ENCODE measurements at regions not wholly inside any gene's neighbourhood (a gene's known extent, or its start where the extent isn't known, plus 50 kb on each side); places are given as distances from the start of the nearest gene placed in this dataset.
"Not testable (repeated sequence)": the region's sequence is repeated elsewhere in the genome, so short reads cannot be mapped to it uniquely, and the experiment has no call there.

DNA sequence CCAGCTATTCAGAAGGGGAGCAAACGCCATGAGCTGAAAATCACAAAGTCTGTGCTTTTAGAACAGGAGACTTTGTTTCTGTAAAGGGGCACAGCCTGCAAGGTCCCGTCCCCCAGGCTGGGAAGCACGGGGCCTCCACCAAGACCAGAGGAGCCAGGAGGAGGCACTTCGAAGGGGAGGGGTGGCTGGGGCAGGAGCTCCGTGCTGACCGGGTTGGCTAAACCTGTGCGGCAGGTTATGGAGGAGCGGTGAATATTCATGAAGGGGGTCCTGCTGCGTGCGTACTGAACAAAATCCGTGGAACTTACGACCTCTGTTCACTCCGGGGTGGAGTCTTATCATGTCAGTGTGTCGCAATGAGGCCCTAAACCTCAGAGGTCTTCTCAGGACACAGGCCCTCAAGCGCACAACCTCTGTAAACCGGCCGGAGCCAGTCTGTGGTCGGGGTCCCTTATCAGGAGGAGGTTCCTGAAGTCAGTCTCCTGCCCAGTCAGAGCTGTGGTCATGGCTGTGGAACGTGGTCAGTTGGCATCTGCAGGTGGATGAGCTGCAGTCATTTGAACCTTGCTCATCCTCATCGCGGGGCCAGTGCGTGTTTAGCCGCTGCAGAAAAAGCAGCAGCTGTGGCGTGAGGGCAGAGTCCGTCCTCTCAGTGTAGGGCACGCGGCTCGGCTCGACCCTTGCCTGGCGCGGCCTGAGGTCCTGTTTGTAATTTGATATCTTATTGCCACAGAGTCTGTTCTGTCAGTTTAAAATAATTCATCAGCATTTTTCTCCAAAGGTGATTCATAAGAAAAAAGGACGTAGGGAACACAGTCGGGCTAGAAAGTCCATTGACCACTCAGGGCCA is 5507.7 kb upstream of the TPTE start:
- DNase-seq; in situ Hi-C loops (cut with HindIII; ENCODE audit: low pct_ligation_motif_present, low pct_unique_long_range_greater_than_20kb, low sequenced_read_pairs): not testable (repeated sequence)

DNA sequence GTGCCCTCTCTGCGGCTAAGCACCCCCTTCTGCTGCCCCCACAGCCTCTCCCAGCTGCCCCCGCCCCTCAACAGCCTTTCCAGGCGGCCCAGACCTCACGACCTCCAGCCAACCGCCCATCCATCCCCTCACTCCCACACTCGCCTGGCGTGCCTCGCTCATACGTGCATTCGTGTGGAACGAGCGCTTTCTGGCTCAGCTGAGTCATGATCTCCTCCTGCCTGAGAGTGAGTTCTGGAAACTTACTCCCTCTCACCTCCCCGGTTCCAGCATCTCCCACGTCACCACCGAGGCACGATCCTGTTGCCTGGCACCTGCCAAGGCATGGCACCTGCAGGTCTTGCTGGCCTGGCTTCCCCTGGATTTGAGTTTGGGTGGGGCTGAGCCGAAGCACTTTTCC is 5506.2 kb upstream of the TPTE start:
- in situ Hi-C loops (cut with HindIII; ENCODE audit: low pct_ligation_motif_present, low pct_unique_long_range_greater_than_20kb, low sequenced_read_pairs), result not testable (repeated sequence)

DNA sequence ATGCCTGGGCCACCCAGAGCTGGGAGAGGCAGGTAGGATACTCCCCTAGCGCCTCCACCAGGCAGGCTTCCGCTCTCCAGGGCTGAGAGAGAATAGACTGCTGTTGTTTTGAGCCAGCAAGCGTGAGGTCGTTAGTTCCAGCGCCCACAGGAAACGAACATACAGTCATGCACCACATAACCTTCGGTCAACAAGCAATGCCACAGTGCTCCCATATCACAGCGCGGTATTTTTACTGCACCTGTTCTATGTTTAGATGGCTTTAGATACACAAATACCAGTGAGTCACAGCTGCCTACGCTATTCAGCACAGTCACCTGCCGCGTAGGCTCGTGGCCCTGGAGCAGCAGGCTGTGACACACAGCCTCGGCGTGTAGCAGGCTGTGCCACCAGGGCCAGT is 5502.3 kb upstream of the TPTE start:
- DNase-seq; in situ Hi-C loops (cut with HindIII; ENCODE audit: low pct_ligation_motif_present, low pct_unique_long_range_greater_than_20kb, low sequenced_read_pairs): not testable (repeated sequence)

More for the DNA sequence above, 5506.2 kb upstream of the TPTE start:
- DNase-seq, result not testable (repeated sequence)

DNA sequence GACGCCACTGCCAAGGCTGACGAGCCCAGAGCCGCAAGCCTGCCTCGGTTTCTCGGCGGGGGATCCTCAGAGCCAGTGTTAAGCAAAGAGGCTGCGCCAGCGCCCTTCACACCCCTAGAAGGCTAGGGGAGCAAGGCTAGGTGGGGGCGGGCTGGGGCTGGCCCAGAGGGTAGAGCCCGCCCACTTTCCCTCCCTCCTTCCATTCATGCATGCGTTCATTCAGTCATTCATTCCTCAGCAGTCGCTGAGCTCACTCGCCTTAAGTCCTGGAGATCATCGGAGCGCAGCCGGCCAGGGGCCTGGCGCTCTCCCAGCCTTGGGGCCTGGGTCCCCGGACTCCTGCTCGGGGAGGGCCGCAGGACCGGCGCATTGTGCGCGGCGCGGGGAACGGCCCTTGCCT is 5499.6 kb upstream of the TPTE start:
- DNase-seq; in situ Hi-C loops (cut with HindIII; ENCODE audit: low pct_ligation_motif_present, low pct_unique_long_range_greater_than_20kb, low sequenced_read_pairs): not testable (repeated sequence)

DNA sequence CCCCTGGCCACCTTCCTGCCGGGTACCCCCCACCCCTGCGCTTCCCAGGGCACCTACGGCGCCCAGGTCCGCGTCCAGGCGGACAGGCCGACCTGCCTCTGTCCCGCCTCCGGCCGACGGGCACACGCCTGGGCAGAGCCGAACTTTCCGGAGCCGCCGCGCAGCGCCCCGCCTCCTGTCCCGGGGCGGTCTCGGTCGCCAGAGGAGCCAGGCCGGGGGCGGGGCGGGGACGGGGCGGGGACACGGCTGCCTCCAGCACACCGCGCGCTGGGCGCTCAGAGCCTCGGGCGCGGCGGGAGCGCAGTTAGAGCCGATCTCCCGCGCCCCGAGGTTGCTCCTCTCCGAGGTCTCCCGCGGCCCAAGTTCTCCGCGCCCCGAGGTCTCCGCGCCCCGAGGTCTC is 5499.1 kb upstream of the TPTE start:
- DNase-seq; in situ Hi-C loops (cut with HindIII; ENCODE audit: low pct_ligation_motif_present, low pct_unique_long_range_greater_than_20kb, low sequenced_read_pairs): not testable (repeated sequence)

DNA sequence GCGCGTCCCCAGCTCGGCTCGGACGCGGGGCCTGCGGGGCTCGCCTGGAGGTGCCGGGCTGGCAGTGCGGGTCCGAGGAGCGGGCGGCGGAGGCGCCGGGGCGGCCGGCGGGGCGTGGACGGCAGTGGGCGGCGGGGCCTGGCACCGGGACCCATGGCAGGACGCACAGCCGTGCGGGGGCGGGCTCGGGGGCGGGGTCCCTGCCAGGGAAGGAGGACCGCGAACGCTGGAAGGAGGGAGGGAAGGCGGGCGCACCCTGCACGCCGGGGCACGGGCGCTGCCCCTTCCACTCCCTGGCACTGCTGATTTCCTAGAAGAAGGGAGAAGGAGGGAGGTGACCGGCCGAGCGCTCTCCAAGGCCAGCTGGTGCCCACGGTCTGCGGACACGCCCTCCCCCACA is 5498.6 kb upstream of the TPTE start:
- in situ Hi-C loops (cut with HindIII; ENCODE audit: low pct_ligation_motif_present, low pct_unique_long_range_greater_than_20kb, low sequenced_read_pairs); DNase-seq: not testable (repeated sequence)

DNA sequence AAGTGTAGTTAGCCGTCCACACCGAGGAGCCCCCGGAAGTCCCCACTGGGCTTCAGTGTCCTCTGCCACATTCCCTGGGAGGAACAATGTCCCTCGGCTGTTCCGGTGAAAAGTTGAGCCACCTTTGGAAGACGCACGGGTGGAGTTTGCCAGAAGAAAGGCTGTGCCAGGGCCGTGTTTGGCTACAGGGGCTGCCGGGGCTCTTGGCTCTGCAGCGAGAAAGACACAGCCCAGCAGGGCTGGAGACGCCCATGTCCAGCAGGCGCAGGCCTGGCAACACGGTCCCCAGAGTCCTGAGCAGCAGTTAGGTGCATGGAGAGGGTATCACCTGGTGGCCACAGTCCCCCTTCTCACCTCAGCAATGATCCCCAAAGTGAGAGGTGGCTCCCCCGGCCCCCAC is 5486.2 kb upstream of the TPTE start:
- in situ Hi-C loops (cut with HindIII; ENCODE audit: low pct_ligation_motif_present, low pct_unique_long_range_greater_than_20kb, low sequenced_read_pairs), result not testable (repeated sequence)

DNA sequence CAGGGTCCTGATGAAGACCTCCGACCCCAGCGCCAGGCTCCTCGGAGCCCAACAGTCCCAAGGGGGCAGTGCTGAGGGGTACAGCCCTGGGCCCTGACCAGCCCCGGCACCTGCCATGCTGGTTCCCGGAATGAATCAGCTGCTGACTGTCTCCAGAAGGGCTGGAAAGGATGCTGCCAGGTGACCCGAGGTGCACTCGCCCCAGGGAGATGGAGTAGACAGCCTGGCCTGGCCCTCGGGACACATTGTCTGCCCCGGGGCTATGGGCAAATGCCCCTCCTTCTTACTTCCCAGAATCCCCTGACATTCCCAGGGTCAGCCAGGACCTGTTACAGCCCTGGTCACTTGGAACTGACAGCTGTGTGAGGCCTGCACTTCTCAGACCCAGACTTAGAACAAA is 5485.8 kb upstream of the TPTE start:
- in situ Hi-C loops (cut with HindIII; ENCODE audit: low pct_ligation_motif_present, low pct_unique_long_range_greater_than_20kb, low sequenced_read_pairs); DNase-seq: not testable (repeated sequence)

More for the DNA sequence above, 5486.2 kb upstream of the TPTE start:
- DNase-seq, result not testable (repeated sequence)

DNA sequence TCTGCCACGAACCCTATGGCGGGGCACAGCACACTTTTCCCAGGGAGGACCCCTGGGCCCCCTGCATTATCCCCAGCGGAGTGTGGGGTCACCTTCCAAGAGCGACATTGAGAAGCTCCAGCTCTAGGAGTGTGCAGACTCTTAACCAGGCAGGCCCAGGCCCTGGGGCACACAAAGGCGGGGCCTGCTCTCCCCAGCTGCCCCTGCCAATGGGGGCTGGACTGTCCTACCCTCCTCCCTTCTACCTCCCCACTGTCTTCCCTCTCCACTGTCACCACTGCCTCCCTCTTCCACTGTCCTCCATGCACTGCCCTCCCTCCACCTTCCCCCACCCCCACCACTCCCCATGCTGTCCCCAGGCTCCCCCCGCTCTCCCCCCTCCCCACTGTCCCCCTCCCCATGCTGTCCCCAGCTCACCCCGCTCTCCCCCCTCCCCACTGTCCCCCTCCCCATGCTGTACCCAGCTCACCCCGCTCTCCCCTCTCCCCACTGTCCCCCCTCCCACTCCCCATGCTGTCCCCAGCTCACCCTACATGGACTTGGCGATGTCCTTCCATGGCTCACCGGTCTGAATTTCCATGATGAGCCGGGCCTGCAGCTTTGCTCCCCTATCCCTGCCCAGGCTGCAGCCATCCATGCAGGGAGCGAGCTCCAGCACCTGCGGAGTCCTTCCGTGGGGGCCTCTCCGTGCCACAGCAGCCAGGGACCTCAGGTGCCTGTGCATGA is 5483.6 kb upstream of the TPTE start:
- in situ Hi-C loops (cut with HindIII; ENCODE audit: low pct_ligation_motif_present, low pct_unique_long_range_greater_than_20kb, low sequenced_read_pairs); DNase-seq: not testable (repeated sequence)

DNA sequence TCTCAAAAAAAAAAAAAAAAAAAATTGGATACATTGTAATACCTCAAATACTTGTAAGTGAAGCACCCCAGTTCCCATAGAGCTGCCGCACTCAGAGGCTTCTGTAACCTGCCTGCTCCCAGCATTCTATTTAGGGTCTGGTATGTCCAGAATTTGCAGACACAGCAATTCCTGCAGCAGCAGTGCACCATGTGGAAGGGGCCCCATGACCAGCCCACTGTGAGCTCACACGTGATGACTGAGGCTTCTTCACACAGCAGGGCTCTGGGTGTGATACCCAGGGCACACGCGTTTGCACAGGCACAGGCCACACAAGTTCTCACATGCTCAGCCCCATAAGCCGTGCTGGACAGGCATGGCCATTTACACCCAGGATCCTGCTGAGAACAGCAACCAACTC is 5481.5 kb upstream of the TPTE start:
- in situ Hi-C loops (cut with HindIII; ENCODE audit: low pct_ligation_motif_present, low pct_unique_long_range_greater_than_20kb, low sequenced_read_pairs), result not testable (repeated sequence)

DNA sequence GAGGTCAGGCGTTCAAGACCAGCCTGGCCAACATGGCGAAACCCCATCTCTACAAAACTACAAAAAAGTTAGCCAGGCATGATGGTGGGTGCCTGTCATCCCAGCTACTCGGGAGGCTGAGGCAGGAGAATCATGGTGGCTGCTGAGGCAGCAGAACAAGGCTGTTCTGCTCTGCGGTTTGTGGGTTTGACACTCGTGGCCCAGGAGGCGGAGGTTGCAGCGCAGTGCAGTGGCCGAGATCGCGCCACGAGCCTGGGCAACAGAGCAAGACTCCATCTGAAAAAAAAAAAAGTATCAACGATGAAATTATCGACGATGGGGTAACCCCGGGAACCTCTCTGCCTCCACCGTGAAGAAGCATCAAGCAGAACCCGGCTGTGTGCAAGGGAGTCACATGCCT is 5478.8 kb upstream of the TPTE start:
- in situ Hi-C loops (cut with HindIII; ENCODE audit: low pct_ligation_motif_present, low pct_unique_long_range_greater_than_20kb, low sequenced_read_pairs); DNase-seq: not testable (repeated sequence)

More for the DNA sequence above, 5481.5 kb upstream of the TPTE start:
- not testable (repeated sequence) for DNase-seq

DNA sequence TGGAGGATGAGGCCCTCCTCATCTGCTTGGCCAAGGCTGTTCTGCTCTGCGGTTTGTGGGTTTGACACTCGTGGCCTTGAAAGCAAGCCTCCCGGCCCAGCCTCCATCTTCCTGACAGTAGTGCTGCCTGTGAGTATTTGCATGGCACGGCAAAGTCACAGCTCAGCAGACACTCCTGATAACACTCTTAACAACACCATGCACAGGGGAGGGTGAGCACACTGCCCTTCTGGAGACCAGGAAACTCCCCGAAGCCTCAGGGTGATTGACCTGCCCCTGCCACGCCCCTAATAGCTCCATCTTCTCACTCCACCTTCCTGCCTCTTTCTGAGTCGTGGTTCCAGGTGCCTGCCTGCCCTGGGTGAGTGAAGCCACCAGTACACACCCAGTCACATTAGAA is 5476.6 kb upstream of the TPTE start:
- in situ Hi-C loops (cut with HindIII; ENCODE audit: low pct_ligation_motif_present, low pct_unique_long_range_greater_than_20kb, low sequenced_read_pairs); DNase-seq: not testable (repeated sequence)

DNA sequence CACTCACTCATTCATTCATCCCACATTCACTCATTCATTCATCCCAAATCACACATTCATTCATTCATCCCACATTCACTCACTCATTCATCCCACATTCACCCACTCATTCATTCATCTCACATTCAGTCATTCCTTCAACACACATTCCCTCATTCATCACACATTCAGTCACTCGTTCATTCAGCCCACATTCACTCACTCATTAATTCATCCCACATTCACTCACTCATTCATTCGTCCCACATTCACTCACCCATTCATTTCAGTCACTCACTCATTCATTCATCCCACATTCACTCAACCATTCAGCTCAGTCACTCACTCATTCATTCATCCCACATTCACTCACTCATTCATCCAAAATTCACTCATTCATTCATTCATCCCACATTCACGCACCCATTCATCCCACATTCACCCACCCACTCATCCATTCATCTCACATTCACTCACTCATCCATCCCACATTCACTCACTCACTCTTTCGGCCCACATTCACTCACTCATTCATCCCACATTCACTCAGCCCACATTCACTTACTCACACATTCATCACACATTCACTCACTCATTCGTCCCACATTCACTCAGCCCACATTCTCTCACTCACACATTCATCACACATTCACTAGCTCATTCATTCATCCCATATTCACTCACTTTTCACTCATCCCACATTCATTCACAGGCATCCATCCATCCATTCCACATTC is 5469.9 kb upstream of the TPTE start:
- DNase-seq; in situ Hi-C loops (cut with HindIII; ENCODE audit: low pct_ligation_motif_present, low pct_unique_long_range_greater_than_20kb, low sequenced_read_pairs): not testable (repeated sequence)

DNA sequence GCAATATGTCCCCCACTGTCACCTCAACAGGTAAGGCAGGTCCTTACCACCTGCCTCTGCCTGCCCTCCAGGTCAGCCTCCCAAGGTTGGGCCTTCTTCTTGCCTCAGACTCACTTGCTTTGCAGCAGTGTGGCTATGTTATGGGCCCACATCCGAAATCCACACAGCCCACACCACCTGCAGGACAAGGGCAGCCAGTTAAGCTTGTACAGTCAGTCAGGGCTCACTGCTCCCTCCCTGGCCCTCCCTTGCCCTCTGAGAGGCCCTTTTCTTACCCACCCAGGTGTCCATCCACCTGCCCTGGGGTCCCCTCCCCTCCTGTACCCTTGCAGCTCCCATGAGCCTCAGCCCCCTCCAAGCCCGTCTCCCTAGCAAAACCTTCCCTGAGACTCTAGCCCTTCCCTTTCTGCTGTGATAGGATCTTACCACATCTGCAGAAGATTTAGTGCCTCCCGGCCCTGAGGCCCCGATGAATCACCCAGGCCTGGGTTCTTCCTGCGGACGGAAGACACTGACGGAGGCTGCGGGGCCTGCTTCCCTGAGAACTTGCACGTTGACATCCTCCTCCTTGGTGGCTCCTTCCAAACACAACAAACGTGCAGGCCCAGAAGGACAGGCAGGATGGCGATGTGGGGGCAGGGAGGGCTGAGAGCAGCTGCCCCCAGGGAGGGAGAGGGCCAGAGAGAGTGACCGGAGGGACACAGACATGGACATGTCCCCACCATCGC is 5466.2 kb upstream of the TPTE start:
- DNase-seq; in situ Hi-C loops (cut with HindIII; ENCODE audit: low pct_ligation_motif_present, low pct_unique_long_range_greater_than_20kb, low sequenced_read_pairs): not testable (repeated sequence)

DNA sequence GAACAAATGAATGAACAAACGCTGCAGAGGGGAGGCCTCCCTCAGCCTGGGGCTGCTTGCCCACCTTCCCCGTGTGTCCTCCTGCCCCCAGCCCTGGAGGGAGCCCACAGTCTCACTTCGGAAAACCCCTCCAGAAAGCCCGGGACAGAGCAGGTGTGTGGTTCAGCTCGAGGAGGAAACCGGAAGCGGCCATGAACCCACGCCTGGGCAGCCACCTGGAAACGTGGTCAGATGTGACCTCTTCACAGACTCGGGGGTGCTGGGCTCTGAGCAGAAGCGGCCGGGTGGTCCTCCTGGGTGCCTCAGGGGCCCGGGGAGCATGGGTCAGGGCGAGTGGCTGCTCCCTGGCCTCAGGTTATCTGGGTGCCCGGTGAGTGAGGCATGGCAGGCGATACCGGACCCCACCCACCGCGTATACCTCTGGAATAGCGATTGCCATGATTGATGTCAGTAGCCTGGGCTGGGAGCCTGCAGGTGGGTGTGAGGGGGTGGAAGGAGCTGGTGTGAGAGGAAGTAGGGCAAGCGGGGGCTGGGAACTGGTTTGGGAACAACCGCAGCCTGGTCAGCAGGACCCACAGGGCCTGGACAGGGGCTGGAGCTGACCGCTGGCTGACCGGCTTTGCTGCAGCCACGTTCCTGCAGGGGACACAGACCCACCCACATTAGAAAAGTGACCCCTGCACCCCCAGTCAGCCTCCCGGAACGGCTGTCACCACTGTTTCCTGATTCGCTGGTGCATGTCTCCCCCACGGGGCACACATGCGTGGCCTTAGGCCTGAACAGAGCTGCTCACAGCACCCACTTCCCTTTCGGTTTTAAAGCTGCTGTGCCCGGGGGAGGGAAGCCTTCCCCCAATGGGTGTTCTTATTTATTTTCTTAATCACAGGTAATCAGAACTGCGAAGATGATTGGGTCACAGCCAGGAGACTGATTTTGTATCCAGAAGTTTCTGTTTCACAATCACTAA is 5465.1 kb upstream of the TPTE start:
- in situ Hi-C loops (cut with HindIII; ENCODE audit: low pct_ligation_motif_present, low pct_unique_long_range_greater_than_20kb, low sequenced_read_pairs); DNase-seq: not testable (repeated sequence)

DNA sequence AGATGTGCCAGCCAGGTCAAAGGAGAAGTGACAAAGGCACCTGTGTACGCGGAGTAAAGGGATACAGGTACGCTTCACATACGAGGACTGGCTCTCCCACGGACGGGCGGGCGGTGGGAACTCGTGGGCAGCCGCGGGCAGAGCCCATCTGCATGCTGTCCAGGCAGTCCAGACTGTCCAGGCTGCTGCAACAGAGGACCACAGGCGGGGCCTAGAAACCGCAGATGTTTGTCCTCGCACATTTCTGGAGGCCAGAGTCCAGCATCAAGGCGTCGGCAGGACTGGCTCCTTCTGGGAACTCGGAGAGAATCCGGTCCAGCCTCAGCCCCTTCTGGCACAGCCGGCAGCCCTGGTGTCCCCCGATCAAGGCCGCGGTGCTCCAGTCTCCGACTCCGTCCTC is 5464.3 kb upstream of the TPTE start:
- DNase-seq; in situ Hi-C loops (cut with HindIII; ENCODE audit: low pct_ligation_motif_present, low pct_unique_long_range_greater_than_20kb, low sequenced_read_pairs): not testable (repeated sequence)

DNA sequence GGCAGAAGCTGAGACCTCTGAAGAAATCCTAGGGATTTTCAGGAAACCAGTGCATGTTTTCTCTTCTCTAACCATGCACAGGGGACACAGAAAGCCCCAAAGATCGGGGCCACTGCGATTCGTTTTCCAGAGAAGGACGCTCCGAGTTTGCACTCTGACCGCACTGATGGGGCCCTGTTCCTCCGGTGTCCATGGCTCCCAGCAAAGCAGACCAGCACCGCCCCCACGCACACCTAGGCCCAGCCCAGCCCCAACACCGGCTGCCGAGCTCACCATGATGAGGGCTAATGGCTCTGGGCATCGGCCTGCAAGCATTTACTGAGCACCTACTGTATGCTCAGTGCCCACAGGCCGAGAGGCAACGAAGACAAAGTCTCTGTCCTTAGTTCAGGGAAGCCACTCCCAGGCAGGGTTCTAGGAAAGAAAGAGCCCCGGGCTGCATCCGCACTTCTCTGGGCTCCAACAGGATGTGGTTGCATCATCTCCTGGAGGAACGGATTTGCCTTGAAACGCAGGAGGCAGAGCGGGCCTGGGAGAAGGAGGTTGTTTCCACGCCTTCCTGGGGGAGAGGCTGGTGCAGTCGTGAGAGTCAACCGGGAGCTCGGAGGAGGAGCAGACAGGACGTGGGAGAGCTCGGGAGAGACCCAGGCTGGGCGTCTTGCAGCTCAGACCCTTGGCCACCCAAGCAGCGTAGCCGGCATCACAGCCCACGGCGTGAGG is 5460.9 kb upstream of the TPTE start:
- DNase-seq; in situ Hi-C loops (cut with HindIII; ENCODE audit: low pct_ligation_motif_present, low pct_unique_long_range_greater_than_20kb, low sequenced_read_pairs): not testable (repeated sequence)

Measured in ACHN (cell line).